Brain pericyte (primary cell): ENCODE measurements at regions not wholly inside any gene's neighbourhood (a gene's known extent, or its start where the extent isn't known, plus 50 kb on each side); places are given as distances from the start of the nearest gene placed in this dataset.
"Not testable (repeated sequence)": the region's sequence is repeated elsewhere in the genome, so short reads cannot be mapped to it uniquely, and the experiment has no call there.

Source experiments
- DNase-seq: peaks from one replicate; pipeline ENCODE4 v3.0.0-alpha.2; 2012; ENCODE audit warnings: low read depth, low spot score

DNA sequence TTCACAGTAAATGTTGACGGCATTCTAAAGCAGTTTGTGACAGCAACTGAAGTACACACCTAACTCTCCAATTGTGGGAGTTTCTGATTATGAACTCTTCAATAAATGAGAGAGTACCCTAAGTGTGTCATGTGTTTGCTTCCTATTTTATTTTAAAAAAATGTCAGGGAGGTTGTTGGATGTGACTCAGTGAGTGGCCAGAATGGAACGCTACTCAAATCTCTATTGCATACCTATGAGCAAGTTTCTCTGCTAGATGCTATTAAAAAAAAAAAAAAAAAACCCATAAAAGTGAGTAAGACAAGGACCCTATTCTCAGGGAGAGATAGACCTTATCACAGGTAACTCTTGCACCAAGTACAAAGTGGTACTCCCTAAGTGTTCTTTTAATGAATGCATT lies 256.6 kb downstream of the BTG1 start:
- DNase-seq, result no peak

DNA sequence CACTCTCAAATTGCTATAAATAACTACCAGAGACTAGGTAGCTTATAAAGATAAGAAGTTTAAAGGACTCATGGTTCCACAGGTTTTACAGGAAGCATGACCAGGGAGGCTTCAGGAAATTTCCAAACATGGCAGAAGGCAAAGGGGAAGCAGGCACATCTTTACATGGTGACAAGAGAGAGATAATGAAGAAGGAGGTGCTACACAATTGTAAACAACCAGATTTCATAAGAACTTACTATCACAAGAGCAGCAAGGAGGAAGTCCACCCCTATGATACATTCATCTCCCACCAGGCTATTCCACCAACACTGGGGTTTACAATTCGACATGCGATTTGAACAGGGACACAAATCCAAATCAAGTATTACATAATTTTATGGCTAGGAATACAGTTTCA lies 257.7 kb downstream of the BTG1 start:
- DNase-seq, result no peak

- DNase-seq, result no peak
Observed at GRCh38 chr12:91885851-91886731, 259.6 kb downstream of the BTG1 start.

GRCh38 chr12:91884230-91884629 lies 261.4 kb downstream of the BTG1 start:
- no peak for DNase-seq

DNA sequence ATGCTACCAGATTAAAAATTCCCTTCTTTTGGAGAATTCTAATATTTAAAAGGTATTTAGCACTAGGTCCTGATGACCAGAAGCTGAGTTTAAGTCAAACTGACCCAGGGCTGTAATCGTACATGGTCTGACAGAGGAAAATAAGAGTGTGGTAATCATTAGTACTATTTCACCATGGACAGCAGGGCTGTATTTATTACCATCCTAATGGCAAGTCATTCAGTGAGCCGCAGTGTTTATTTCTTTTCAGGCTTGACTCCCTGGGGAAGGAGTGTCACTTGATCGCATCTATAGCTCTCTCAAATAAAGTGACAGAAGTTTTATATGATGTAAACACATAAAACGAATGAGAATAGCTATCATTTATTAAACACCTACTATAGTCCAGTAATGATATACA lies 261.8 kb downstream of the BTG1 start:
- no peak for DNase-seq

DNA sequence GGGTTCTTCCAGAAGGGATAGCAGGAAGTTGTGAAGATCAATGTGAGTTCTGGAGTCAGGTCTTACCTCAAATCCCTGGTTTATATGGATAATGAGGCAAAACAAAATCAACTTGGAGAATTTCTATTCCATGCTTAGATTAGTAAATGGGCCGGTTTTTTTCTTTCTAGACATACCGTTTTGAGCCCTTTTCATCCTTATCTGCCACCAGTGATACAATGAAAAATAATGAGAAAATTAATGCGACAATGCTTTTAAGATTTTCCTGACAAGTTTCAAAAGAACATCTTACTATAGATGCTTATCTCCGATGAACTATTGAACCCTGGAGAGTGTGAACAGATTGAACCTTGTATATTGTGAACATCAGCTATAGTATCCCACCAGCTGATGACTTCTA lies 262.7 kb downstream of the BTG1 start:
- no peak for DNase-seq

- no peak for DNase-seq
Observed at GRCh38 chr12:91880528-91880927, 265.1 kb downstream of the BTG1 start.

- DNase-seq, result no peak
Observed at GRCh38 chr12:91877456-91878235, 268.0 kb downstream of the BTG1 start.

GRCh38 chr12:91877022-91877421 lies 268.6 kb downstream of the BTG1 start:
- DNase-seq, result no peak

- not testable (repeated sequence) for DNase-seq
Observed at GRCh38 chr12:91875671-91876070, 270.0 kb downstream of the BTG1 start.

DNA sequence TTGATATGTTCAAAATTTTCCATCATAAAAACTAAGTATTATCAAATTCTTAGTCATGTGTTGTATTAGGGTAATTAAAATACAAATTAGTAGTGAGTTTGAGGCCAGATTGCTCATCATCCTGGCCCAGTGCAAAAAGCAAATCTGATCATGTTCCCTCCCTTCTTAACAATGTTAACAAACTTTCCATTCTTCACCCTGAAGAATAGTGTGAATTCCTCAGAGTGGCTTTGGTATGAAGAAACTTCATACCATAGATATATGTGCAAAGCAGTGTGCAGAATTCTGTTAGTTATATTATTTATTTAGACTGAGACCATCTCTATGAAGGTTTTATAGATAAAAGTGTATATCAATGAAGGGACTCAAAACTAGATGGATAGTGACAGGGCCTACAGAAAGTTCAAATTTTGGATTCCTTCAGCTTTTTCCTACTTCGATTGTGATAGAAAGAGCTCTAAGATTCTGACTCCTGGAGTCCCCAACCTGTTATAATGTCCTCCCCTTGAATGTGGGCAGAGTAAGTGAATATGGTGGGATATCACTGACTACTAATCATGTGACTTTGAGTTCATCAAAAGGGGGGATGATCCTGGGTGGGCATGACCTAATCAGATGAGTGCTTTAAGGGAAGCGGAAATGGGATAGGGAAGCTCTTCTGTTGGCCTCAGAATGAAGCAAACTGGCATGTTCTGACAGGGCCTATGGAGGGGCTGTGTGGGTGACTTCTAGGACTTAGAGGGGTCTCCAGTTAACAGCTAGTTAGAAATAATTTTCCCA lies 271.4 kb downstream of the BTG1 start:
- no peak for DNase-seq

GRCh38 chr12:91871751-91872150 lies 273.9 kb downstream of the BTG1 start:
- DNase-seq, result no peak

GRCh38 chr12:91870872-91871707 lies 274.6 kb downstream of the BTG1 start:
- DNase-seq, result no peak

DNA sequence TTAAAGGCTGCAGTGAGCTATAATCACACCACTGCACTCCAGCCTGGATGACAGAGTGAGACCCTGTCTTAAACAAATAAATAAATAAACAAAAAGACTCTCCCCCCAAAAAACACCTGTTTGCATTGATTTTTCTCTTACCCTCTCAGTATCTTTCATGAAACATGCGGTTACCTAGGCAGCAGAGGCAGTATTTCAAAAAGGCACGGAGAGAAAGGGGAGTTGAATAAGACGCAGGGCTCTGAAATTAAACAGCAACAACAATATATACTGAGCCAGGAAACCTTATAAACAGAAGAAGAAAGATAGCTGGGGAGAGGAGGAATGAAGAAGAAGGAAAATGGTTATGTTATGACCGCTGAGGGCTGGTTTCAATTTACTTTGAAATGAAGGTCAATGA lies 277.6 kb downstream of the BTG1 start:
- DNase-seq, result no peak

- no peak for DNase-seq
Observed at GRCh38 chr12:91866566-91866965, 279.1 kb downstream of the BTG1 start.

GRCh38 chr12:91863702-91864101 lies 281.9 kb downstream of the BTG1 start:
- DNase-seq, result no peak

- DNase-seq, result no peak
Observed at GRCh38 chr12:91861554-91861953, 284.1 kb downstream of the BTG1 start.

DNA sequence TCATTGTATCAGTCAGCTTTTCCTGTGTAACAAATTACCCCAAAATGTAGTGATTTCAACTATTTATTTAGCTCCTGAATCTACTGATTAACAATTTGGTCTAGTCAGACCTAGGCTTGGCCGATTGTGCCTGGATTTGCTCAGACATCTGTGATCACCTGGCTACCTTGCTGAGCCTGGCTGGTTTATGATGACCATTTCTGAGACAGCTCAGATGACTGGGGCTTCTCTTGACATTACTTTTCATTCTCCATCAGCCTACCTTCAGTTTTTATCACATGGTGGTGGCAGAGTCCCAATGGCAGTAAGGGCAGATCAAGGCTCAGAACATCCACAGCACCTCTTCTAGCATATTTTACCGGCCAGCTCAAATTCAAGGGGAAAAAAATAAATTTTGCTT lies 286.3 kb downstream of the BTG1 start:
- no peak for DNase-seq

DNA sequence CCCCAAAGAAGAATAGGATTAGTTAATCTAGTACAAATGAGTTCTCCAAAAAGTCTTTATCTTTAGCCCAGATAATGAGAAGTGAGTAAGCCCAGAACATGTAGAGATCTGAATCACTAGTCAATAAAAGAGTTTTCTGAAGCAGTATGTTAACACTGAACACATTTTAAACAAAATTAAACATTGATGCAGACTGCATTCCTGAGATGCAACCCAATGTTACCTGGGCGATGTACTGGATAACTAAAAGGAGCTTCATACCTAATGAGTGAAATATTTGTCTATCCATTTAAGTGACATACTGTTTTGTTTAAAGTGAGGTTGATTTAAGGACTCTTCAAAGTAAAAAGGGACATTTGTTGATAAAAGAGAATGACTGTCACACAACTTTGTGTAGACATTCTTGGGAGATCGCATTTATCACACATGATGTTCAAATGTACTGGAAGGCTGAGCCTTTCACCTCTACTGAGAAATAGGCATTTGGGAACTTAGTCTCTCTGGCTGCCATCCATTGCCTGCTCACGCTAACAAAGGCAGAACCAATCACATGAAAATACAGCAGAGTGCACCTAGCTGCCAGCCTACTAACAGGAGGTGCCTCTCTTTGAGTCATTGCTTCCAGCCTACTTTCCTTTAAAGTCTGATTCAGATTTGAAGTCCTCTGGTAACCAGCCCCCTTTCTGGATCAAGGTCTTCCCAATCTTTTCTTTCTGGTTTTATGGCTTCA lies 287.7 kb downstream of the BTG1 start:
- DNase-seq, result no peak

DNA sequence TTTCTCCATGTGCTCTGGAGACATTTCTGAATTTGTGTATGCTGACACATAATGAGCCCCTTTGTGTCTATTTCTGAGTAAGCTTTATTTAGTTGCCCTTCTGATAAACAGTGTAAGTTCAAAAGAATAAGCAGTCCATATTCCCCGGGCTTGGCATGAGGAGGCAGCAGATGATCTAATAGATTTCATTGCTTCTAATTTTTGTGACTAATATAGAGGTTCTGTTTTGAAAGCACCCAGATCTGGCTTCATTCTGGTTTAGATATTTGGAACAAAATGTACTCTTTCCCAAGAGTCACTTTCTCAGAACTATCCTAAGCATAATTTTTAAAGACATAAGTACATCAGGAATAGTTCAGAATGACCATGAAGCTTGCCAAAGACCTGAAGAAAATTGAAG lies 290.9 kb downstream of the BTG1 start:
- DNase-seq, result no peak
